ENCODE measurements at regions not wholly inside any gene's neighbourhood (a gene's known extent, or its start where the extent isn't known, plus 50 kb on each side); places are given as distances from the start of the nearest gene placed in this dataset.

DNA sequence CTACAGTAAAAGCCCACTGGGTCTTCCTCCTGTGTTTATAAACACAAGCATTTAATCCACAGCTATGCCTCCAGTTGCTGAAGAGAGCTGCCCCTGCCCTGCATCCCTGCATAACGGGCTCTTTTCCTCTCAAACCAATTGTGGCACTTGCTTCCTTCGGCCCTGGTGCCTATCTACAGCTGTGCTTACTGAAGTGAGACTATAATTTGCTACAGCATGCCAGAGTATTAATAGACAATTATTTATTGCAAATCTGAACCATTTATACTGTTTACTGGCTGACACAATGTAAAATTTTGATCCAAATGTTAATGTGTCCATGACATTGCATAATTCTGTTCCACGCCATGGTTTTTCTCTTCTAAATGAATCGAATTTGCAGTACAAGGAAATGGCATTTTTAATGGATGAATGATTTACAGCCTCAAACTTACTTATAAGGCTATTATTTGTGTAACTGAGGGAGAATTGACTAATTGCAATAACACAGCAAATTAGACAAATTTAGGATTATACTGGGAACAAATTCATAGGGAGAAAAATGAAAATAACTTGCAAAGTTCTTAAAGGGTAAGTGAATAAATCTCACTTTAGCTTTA is 457.0 kb upstream of the HNRNPA3 start:
- Mint-ChIP-seq H3K4me3 (no peak overlapping the region), H3K27ac (no peak overlapping the region), H3K4me1 (peaks cover under 1 to 4% of the 10 kb centered on the region in 2 donors), H3K36me3 (peaks cover 7% of the 10 kb centered on the region), H3K9me3 (no peaks in the 10 kb centered on the region), H3K27me3 (ENCODE audit: low read depth in 2 of 2) (peaks cover 20 to 53% of the 10 kb centered on the region in 2 donors)
- DNase-seq (no peak), ATAC-seq (no peak)
- intact Hi-C loops (cut with micrococcal nuclease): no loop called here
- no peak overlapping the region for H3K4me3 ChIP-seq (ENCODE audit: low read length)
- no peaks in the 10 kb centered on the region for H3K27me3 ChIP-seq (ENCODE audit: control insufficient read depth, insufficient read depth, low read length)
- no peaks in the 10 kb centered on the region for H3K4me1 ChIP-seq (ENCODE audit: control insufficient read depth, insufficient read depth, low read length)
- 88% methylated on average over 3 of the region's 4 CpGs for WGBS (ENCODE audit: insufficient coverage)
- no peaks in the 10 kb centered on the region for H3K36me3 ChIP-seq (ENCODE audit: control insufficient read depth, insufficient read depth, low read length)
- H3K9me3 ChIP-seq (ENCODE audit: control insufficient read depth, insufficient read depth, low read length): no peaks in the 10 kb centered on the region
- H3K27ac ChIP-seq (ENCODE audit: low read length): no peak overlapping the region
- TF ChIP-seq, protein P1, sequence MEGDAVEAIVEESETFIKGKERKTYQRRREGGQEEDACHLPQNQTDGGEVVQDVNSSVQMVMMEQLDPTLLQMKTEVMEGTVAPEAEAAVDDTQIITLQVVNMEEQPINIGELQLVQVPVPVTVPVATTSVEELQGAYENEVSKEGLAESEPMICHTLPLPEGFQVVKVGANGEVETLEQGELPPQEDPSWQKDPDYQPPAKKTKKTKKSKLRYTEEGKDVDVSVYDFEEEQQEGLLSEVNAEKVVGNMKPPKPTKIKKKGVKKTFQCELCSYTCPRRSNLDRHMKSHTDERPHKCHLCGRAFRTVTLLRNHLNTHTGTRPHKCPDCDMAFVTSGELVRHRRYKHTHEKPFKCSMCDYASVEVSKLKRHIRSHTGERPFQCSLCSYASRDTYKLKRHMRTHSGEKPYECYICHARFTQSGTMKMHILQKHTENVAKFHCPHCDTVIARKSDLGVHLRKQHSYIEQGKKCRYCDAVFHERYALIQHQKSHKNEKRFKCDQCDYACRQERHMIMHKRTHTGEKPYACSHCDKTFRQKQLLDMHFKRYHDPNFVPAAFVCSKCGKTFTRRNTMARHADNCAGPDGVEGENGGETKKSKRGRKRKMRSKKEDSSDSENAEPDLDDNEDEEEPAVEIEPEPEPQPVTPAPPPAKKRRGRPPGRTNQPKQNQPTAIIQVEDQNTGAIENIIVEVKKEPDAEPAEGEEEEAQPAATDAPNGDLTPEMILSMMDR (IDR thresholded peaks at IDR 0.05): no peak

- no peak overlapping the region for H3K4me3 ChIP-seq (ENCODE audit: low read length)
- Mint-ChIP-seq H3K27ac (no peak overlapping the region), H3K9me3 (no peaks in the 10 kb centered on the region), H3K27me3 (ENCODE audit: low read depth in 2 of 2) (peaks cover 32 to 78% of the 10 kb centered on the region in 2 donors), H3K4me1 (no peaks in the 10 kb centered on the region), H3K4me3 (no peak overlapping the region), H3K36me3 (peaks cover 7% of the 10 kb centered on the region)
- DNase-seq (no peak), ATAC-seq (no peak)
- intact Hi-C loops (cut with micrococcal nuclease): no loop called here
- H3K9me3 ChIP-seq (ENCODE audit: control insufficient read depth, insufficient read depth, low read length): no peaks in the 10 kb centered on the region
- WGBS (ENCODE audit: insufficient coverage): 43% methylated on average over 2 of the region's 3 CpGs
- H3K4me1 ChIP-seq (ENCODE audit: control insufficient read depth, insufficient read depth, low read length): no peaks in the 10 kb centered on the region
- TF ChIP-seq, protein P1 (IDR thresholded peaks at IDR 0.05): no peak
- H3K27ac ChIP-seq (ENCODE audit: low read length): no peak overlapping the region
- no peaks in the 10 kb centered on the region for H3K27me3 ChIP-seq (ENCODE audit: control insufficient read depth, insufficient read depth, low read length)
- H3K36me3 ChIP-seq (ENCODE audit: control insufficient read depth, insufficient read depth, low read length): no peaks in the 10 kb centered on the region
These were observed 454.2 kb upstream of the HNRNPA3 start for GRCh38 chr2:176758426-176758825.

- Histone ChIP-seq H3K4me3 (ENCODE audit: low read length) (no peak overlapping the region), H3K27me3 (ENCODE audit: control insufficient read depth, insufficient read depth, low read length) (no peaks in the 10 kb centered on the region), H3K4me1 (ENCODE audit: control insufficient read depth, insufficient read depth, low read length) (no peaks in the 10 kb centered on the region), H3K36me3 (ENCODE audit: control insufficient read depth, insufficient read depth, low read length) (no peaks in the 10 kb centered on the region), H3K9me3 (ENCODE audit: control insufficient read depth, insufficient read depth, low read length) (no peaks in the 10 kb centered on the region), H3K27ac (ENCODE audit: low read length) (no peak overlapping the region)
- DNase-seq (no peak), ATAC-seq (no peak)
- Mint-ChIP-seq H3K36me3 (peaks cover 7% of the 10 kb centered on the region), H3K27ac (no peak overlapping the region), H3K4me1 (no peaks in the 10 kb centered on the region), H3K9me3 (no peaks in the 10 kb centered on the region), H3K4me3 (no peak overlapping the region), H3K27me3 (ENCODE audit: low read depth in 2 of 2) (peaks cover 27 to 80% of the 10 kb centered on the region in 2 donors)
- intact Hi-C loops (cut with micrococcal nuclease): no loop called here
- WGBS (ENCODE audit: insufficient coverage): 94% methylated on average over 2 of the region's 4 CpGs
- TF ChIP-seq, protein P1 (IDR thresholded peaks at IDR 0.05): no peak
These were observed 452.2 kb upstream of the HNRNPA3 start for GRCh38 chr2:176760439-176760838.

DNA sequence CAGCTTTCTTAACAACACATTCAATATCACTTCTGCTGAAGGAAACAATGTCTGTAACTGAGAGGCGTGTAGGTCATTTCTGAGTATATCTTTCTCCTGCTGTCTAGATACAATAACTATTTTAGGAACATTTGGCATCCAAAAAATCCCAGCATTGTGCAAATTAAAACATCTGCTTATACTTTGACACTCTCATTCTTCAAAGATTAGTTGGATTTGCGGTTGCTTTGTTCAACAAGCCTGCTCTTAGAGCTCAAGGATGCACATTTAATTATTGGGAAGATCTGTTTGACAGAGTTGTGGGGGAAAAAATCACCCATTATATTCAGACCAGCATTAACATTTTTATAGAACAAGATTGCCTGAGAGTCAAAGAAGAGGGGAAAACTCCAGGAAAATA is 449.5 kb upstream of the HNRNPA3 start:
- Mint-ChIP-seq H3K36me3 (no peaks in the 10 kb centered on the region), H3K9me3 (no peaks in the 10 kb centered on the region), H3K27me3 (ENCODE audit: low read depth in 2 of 2) (peaks cover 27 to 66% of the 10 kb centered on the region in 2 donors), H3K27ac (no peak overlapping the region), H3K4me3 (no peak overlapping the region), H3K4me1 (no peaks in the 10 kb centered on the region)
- Histone ChIP-seq H3K4me3 (ENCODE audit: low read length) (no peak overlapping the region), H3K36me3 (ENCODE audit: control insufficient read depth, insufficient read depth, low read length) (no peaks in the 10 kb centered on the region), H3K27ac (ENCODE audit: low read length) (no peak overlapping the region), H3K27me3 (ENCODE audit: control insufficient read depth, insufficient read depth, low read length) (no peaks in the 10 kb centered on the region), H3K9me3 (ENCODE audit: control insufficient read depth, insufficient read depth, low read length) (no peaks in the 10 kb centered on the region), H3K4me1 (ENCODE audit: control insufficient read depth, insufficient read depth, low read length) (no peaks in the 10 kb centered on the region)
- intact Hi-C loops (cut with micrococcal nuclease): no loop called here
- DNase-seq (no peak), ATAC-seq (no peak)
- TF ChIP-seq, protein P1 (IDR thresholded peaks at IDR 0.05): no peak
- 100% methylated on average over 1 of the region's 2 CpGs for WGBS (ENCODE audit: insufficient coverage)

Measured in natural killer cell (primary cell).